Prostate gland (tissue), 2 donors: ENCODE measurements at regions not wholly inside any gene's neighbourhood (a gene's known extent, or its start where the extent isn't known, plus 50 kb on each side); places are given as distances from the start of the nearest gene placed in this dataset.

Experiments used
- CTCF ChIP-seq, 4 experiments: fragments of 200-600 bp in 2 of 4; fragments of 450-650 bp in 2 of 4; sonication (generic) in 2 of 4; IDR thresholded peaks; 1 replicate in 3 of 4; 2 replicates in 1 of 4; pipeline ENCODE4 v1.5.1; 2016 to 2019; ENCODE audit warnings: antibody characterized with exemption in 4 of 4, mild to moderate bottlenecking in 2 of 4, moderate library complexity in 2 of 4
- POLR2A ChIP-seq: fragments of 450-650 bp; IDR thresholded peaks from one replicate; pipeline ENCODE4 v1.6.1; 2016; ENCODE audit warnings: antibody characterized with exemption, mild to moderate bottlenecking
- POLR2AphosphoS5 ChIP-seq: sonication (generic); formaldehyde crosslinking; IDR thresholded peaks from one replicate; pipeline ENCODE4 v1.6.1; 2017; ENCODE audit warnings: antibody characterized with exemption

GRCh38 chr3:25057379-25057778, 370.7 kb upstream of the RARB start:
- TF ChIP-seq CTCF (IDR thresholded peaks at IDR 0.05) (no peak), POLR2A (no peak), POLR2AphosphoS5 (no peak)
